Activated naive CD4-positive, alpha-beta T cell treated with anti-CD3 and anti-CD28 coated beads, Interleukin-2, amount 50 U/mL, for 24 hours (primary cell): ENCODE measurements at regions not wholly inside any gene's neighbourhood (a gene's known extent, or its start where the extent isn't known, plus 50 kb on each side); places are given as distances from the start of the nearest gene placed in this dataset.

ENCODE experiments used
- H3K27ac Mint-ChIP-seq: one replicate; pipeline ENCODE4 v1.8.0; 2021; ENCODE audit warnings: mild to moderate bottlenecking, mixed read lengths
- H3K27me3 Mint-ChIP-seq: one replicate; pipeline ENCODE4 v1.8.0; 2021; ENCODE audit warnings: mixed read lengths
- H3K36me3 Mint-ChIP-seq: one replicate; pipeline ENCODE4 v1.8.0; 2021; ENCODE audit warnings: mixed read lengths
- H3K4me1 Mint-ChIP-seq: one replicate; pipeline ENCODE4 v1.8.0; 2021; ENCODE audit warnings: mixed read lengths
- H3K4me3 Mint-ChIP-seq: one replicate; pipeline ENCODE4 v1.8.0; 2021; ENCODE audit warnings: mild to moderate bottlenecking, mixed read lengths
- H3K9me3 Mint-ChIP-seq: one replicate; pipeline ENCODE4 v1.8.0; 2021; ENCODE audit warnings: mixed read lengths

GRCh38 chr3:25292595-25292994, 135.5 kb upstream of the RARB start:
- Mint-ChIP-seq H3K4me3 (no peak overlapping the region), H3K36me3 (no peaks in the 10 kb centered on the region), H3K4me1 (no peaks in the 10 kb centered on the region), H3K9me3 (peaks cover 4% of the 10 kb centered on the region), H3K27me3 (no peaks in the 10 kb centered on the region), H3K27ac (no peak overlapping the region)

- Mint-ChIP-seq H3K36me3 (no peaks in the 10 kb centered on the region), H3K4me1 (no peaks in the 10 kb centered on the region), H3K27me3 (no peaks in the 10 kb centered on the region), H3K9me3 (peaks cover 2% of the 10 kb centered on the region), H3K27ac (no peak overlapping the region), H3K4me3 (no peak overlapping the region)
Observed at GRCh38 chr3:25293736-25294135, 134.3 kb upstream of the RARB start.

GRCh38 chr3:25294169-25294805, 133.8 kb upstream of the RARB start:
- H3K4me3 Mint-ChIP-seq, result no peak overlapping the region
- no peaks in the 10 kb centered on the region for H3K36me3 Mint-ChIP-seq
- H3K27me3 Mint-ChIP-seq, result no peaks in the 10 kb centered on the region
- no peaks in the 10 kb centered on the region for H3K4me1 Mint-ChIP-seq
- H3K27ac Mint-ChIP-seq, result no peak overlapping the region
- no peaks in the 10 kb centered on the region for H3K9me3 Mint-ChIP-seq

GRCh38 chr3:25297667-25298585, 130.1 kb upstream of the RARB start:
- no peak overlapping the region for H3K4me3 Mint-ChIP-seq
- H3K27me3 Mint-ChIP-seq, result no peaks in the 10 kb centered on the region
- no peak overlapping the region for H3K27ac Mint-ChIP-seq
- H3K9me3 Mint-ChIP-seq, result no peaks in the 10 kb centered on the region
- H3K4me1 Mint-ChIP-seq, result no peaks in the 10 kb centered on the region
- H3K36me3 Mint-ChIP-seq, result no peaks in the 10 kb centered on the region

- Mint-ChIP-seq H3K36me3 (no peaks in the 10 kb centered on the region), H3K4me1 (no peaks in the 10 kb centered on the region), H3K27me3 (no peaks in the 10 kb centered on the region), H3K9me3 (no peaks in the 10 kb centered on the region), H3K4me3 (no peak overlapping the region), H3K27ac (no peak overlapping the region)
Observed at GRCh38 chr3:25300141-25300540, 127.9 kb upstream of the RARB start.

- Mint-ChIP-seq H3K4me1 (no peaks in the 10 kb centered on the region), H3K27ac (no peak overlapping the region), H3K27me3 (no peaks in the 10 kb centered on the region), H3K36me3 (no peaks in the 10 kb centered on the region), H3K9me3 (no peaks in the 10 kb centered on the region), H3K4me3 (no peak overlapping the region)
Observed at GRCh38 chr3:25304916-25305315, 123.1 kb upstream of the RARB start.

GRCh38 chr3:25306066-25306465, 122.0 kb upstream of the RARB start:
- H3K4me3 Mint-ChIP-seq, result no peak overlapping the region
- no peak overlapping the region for H3K27ac Mint-ChIP-seq
- no peaks in the 10 kb centered on the region for H3K36me3 Mint-ChIP-seq
- no peaks in the 10 kb centered on the region for H3K4me1 Mint-ChIP-seq
- no peaks in the 10 kb centered on the region for H3K9me3 Mint-ChIP-seq
- H3K27me3 Mint-ChIP-seq, result no peaks in the 10 kb centered on the region

- no peak overlapping the region for H3K4me3 Mint-ChIP-seq
- H3K27ac Mint-ChIP-seq, result no peak overlapping the region
- H3K4me1 Mint-ChIP-seq, result no peaks in the 10 kb centered on the region
- H3K9me3 Mint-ChIP-seq, result no peaks in the 10 kb centered on the region
- H3K27me3 Mint-ChIP-seq, result no peaks in the 10 kb centered on the region
- H3K36me3 Mint-ChIP-seq, result no peaks in the 10 kb centered on the region
Observed at GRCh38 chr3:25306705-25307104, 121.4 kb upstream of the RARB start.

- H3K4me3 Mint-ChIP-seq, result no peak overlapping the region
- no peak overlapping the region for H3K27ac Mint-ChIP-seq
- no peaks in the 10 kb centered on the region for H3K36me3 Mint-ChIP-seq
- peaks cover 2% of the 10 kb centered on the region for H3K27me3 Mint-ChIP-seq
- H3K9me3 Mint-ChIP-seq, result no peaks in the 10 kb centered on the region
- no peaks in the 10 kb centered on the region for H3K4me1 Mint-ChIP-seq
Observed at GRCh38 chr3:25313286-25313685, 114.8 kb upstream of the RARB start.

GRCh38 chr3:25324954-25325655, 103.0 kb upstream of the RARB start:
- no peak overlapping the region for H3K4me3 Mint-ChIP-seq
- no peaks in the 10 kb centered on the region for H3K36me3 Mint-ChIP-seq
- H3K27ac Mint-ChIP-seq, result no peak overlapping the region
- H3K4me1 Mint-ChIP-seq, result no peaks in the 10 kb centered on the region
- peaks cover 4% of the 10 kb centered on the region for H3K9me3 Mint-ChIP-seq
- no peaks in the 10 kb centered on the region for H3K27me3 Mint-ChIP-seq

GRCh38 chr3:25335356-25335755, 92.7 kb upstream of the RARB start:
- no peak overlapping the region for H3K27ac Mint-ChIP-seq
- peaks cover 2% of the 10 kb centered on the region for H3K9me3 Mint-ChIP-seq
- H3K4me3 Mint-ChIP-seq, result no peak overlapping the region
- H3K4me1 Mint-ChIP-seq, result no peaks in the 10 kb centered on the region
- H3K36me3 Mint-ChIP-seq, result no peaks in the 10 kb centered on the region
- H3K27me3 Mint-ChIP-seq, result no peaks in the 10 kb centered on the region

GRCh38 chr3:25338158-25338725, 89.8 kb upstream of the RARB start:
- Mint-ChIP-seq H3K9me3 (peaks cover 13% of the 10 kb centered on the region), H3K4me3 (no peak overlapping the region), H3K36me3 (no peaks in the 10 kb centered on the region), H3K27ac (no peak overlapping the region), H3K4me1 (no peaks in the 10 kb centered on the region), H3K27me3 (no peaks in the 10 kb centered on the region)

GRCh38 chr3:25339225-25339624, 88.8 kb upstream of the RARB start:
- H3K36me3 Mint-ChIP-seq, result no peaks in the 10 kb centered on the region
- no peaks in the 10 kb centered on the region for H3K4me1 Mint-ChIP-seq
- H3K4me3 Mint-ChIP-seq, result no peak overlapping the region
- H3K27me3 Mint-ChIP-seq, result no peaks in the 10 kb centered on the region
- H3K9me3 Mint-ChIP-seq, result peaks cover 13% of the 10 kb centered on the region
- H3K27ac Mint-ChIP-seq, result no peak overlapping the region

- Mint-ChIP-seq H3K9me3 (peaks cover 13% of the 10 kb centered on the region), H3K27me3 (peaks cover 2% of the 10 kb centered on the region), H3K4me3 (no peak overlapping the region), H3K4me1 (no peaks in the 10 kb centered on the region), H3K27ac (no peak overlapping the region), H3K36me3 (no peaks in the 10 kb centered on the region)
Observed at GRCh38 chr3:25344670-25345069, 83.4 kb upstream of the RARB start.

- no peak overlapping the region for H3K27ac Mint-ChIP-seq
- no peak overlapping the region for H3K4me3 Mint-ChIP-seq
- no peaks in the 10 kb centered on the region for H3K36me3 Mint-ChIP-seq
- H3K9me3 Mint-ChIP-seq, result no peaks in the 10 kb centered on the region
- H3K27me3 Mint-ChIP-seq, result peaks cover 2% of the 10 kb centered on the region
- no peaks in the 10 kb centered on the region for H3K4me1 Mint-ChIP-seq
Observed at GRCh38 chr3:25349095-25349494, 79.0 kb upstream of the RARB start.
